COR-L47 (cell line): ENCODE measurements at regions not wholly inside any gene's neighbourhood (a gene's known extent, or its start where the extent isn't known, plus 50 kb on each side); places are given as distances from the start of the nearest gene placed in this dataset.
"Not testable (repeated sequence)": the region's sequence is repeated elsewhere in the genome, so short reads cannot be mapped to it uniquely, and the experiment has no call there.

Experiments used
- DNase-seq: peaks from one replicate; lab custom pipeline; 2025; lab: John Stamatoyannopoulos, UW

DNA sequence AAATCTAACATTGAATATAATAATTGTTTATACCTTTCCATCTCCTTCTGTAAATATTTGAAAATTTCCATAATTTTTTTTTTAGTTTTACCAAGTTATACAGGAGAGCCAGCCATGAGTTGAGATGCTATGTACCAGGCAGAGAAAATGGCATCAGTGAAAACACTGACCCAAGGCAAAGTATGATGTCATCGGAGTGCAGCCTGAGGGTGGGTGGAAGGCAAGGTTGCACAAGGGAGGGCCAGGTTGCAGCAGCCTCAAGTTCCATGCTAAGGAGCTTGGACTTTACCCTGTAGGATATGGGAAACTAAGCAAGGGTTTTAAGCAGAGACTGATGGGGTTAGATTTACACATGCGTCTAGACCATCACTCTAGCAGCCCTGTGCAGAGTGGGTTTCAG, 441.1 kb downstream of the BCAT1 start:
- DNase-seq: no peak

DNA sequence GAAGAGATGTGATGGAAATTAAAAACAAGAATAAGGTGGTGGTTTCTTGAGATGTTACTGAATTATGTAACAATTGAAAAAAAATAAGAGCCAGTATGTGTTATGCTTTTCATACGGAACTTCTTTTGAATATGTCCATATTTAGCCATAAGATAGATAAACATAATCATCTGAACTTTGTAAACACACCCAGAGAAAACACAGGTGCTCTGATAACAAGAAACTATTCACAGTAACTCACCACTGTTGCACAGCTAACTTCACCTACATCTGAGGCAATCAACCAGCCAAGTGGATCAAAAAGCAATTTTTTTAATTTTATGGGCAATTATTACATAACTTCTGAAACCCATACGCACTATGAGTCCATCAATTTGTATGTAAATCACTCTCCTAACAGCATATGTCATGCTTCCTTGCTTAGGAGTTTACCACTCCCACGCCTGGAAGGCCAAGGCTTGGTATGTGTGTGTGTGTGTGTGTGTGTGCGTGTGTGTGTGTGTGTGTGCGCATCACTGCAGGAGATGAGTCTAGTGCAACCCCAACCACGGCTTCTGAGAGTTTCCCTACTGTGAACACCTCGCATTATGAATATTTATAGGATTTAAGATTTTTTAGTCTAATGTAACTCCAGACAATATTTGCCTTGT, 443.4 kb downstream of the BCAT1 start:
- no peak for DNase-seq

DNA sequence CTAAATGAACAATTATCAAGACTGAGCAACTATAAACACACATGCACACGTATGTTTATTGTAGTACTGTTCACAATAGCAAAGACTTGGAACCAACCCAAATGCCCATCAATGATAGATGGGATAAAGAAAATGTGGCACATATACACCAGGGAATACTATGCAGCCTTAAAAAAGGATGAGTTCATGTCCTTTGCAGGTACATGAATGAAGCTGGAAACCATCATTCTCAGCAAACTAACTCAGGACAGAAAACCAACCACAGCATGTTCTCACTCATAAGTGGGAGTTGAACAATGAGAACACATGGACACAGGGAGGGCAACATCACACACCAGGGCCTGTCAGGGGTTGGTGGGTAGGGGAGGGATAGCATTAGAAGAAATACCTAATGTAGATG, 445.4 kb downstream of the BCAT1 start:
- not testable (repeated sequence) for DNase-seq

DNA sequence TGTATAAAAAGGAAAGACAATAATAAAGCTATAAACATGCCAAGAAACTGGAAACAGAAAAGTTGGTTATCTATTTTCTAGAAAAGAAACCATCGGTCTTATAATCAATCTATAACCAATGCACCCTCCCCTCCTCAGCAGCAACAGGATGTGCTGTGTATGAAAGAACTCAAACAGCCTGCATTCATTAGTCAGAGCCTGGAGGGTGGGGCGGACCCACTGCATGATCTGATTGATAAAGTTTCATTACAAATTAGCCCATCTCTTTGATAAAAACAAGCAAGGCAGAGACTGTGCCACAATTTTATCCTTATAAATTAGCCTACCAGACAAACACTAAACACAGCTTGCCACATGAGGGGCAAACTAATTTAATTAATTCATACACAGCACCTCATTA, 448.1 kb downstream of the BCAT1 start:
- DNase-seq: no peak

DNA sequence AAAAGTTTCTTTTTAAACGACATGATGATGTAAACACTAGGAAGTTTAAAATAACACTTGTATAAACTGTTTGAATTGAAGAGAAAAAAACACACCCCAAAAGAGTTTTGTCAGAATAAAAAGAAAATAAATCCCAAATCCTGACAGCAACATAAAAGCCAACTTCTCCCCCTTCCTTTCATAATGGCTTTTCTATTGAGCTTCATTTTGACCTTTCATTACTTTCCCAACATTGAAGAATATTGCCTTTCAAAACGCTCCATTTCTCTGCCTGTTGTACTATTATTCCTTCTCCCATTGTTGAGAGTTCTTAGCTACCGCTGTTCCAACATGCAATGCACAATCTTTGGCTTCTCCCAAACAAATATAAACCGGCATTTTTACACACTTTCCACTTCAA, 448.5 kb downstream of the BCAT1 start:
- no peak for DNase-seq

DNA sequence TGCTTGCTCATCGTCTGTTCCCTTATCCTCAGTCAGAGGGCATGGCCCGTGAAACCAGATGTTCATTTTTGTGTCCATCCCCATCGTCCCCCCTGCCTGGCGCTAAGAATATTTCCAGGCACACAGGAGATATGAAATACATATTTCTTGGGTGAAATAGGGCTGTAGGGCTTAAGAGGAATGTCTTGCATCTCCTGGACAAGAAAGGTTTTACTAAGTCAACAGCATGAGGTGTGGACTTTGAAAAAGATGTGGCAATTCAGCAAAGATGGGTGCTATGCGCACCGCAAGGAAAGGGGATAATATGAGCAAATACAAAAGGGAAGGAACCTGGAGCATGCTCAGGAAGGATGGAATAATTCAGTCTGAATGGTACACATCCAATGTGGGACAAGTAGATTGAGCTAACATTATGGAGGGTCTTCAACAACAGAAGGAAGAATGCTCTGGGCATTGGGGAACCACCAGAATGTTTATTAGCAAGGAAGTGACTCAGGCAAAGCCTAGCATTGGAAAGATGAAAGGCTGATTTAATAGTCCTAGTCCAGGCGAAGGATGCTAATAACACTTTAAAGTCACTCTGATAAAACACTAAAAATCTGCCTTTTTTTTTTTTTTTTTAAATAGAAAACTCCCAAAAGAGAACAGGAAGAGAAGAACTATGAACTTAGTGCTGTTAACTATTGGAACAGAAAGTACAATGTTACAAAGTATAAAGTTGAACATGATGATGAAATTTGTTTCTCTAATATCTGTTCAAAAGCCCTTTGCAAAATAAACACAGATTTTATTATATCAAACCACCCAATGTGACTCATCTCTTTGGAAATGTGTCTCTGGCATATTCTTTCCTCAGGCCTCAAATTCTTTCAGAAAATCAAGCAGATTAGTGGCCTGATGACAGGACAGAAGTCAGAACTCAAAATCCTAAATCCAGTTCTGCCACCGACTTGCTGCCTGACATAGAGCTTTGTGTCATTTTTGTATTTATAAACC, 449.5 kb downstream of the BCAT1 start:
- DNase-seq: no peak

DNA sequence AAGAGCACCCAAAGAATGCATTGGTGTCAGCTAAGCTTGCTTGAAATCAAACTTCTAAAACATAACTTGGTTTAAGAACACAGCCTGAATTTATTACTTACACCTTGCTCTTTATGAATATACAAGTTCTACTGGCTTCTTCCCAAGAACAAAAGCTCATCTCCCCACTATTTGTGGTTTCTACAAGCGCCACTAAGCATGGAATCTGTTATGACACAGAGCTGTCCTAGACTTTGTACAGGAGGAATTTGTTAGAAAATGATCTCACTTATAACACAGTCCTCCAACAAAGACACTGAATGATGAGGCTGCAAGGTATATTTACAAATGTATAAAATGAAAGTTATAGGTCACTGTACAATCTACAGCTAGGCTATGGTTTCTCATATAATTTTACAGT, 452.1 kb downstream of the BCAT1 start:
- DNase-seq: no peak

DNA sequence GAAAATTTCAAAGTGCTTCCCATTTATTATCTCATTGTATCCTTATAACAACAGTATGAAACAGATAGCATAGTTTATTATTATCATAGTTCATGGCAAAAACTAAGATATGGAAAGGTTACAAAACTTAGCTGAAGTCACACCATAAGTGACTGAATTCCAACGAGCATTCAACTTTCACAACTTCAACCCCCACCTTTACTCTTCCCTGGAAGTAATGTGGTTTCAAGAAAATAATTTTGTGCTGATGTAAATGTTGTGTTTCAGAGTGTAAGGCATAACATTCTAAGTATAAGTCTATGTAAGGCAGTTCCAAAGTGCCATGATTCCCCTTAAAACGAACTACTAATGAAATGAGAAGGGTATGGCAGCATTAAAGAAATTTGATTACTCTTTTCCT, 454.5 kb downstream of the BCAT1 start:
- DNase-seq: no peak

DNA sequence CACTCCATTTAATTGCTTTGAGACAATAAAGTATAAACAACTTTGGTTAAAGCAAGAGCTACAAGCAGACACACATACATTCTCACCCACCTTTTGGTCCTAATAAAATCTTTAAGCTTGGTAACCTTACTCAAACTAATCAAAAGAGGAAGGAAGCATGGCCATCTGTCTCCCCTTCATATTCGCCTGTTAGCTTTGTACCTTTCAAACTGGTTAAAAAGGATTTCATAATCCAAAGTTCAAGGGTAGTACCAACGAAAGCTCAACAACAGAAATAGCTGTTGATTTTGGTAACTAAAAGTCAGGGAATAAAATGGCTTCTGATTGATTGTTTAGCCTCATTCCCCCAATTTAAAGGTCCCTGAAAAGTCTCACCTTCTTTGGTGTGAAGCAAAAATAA, 456.9 kb downstream of the BCAT1 start:
- DNase-seq: no peak

DNA sequence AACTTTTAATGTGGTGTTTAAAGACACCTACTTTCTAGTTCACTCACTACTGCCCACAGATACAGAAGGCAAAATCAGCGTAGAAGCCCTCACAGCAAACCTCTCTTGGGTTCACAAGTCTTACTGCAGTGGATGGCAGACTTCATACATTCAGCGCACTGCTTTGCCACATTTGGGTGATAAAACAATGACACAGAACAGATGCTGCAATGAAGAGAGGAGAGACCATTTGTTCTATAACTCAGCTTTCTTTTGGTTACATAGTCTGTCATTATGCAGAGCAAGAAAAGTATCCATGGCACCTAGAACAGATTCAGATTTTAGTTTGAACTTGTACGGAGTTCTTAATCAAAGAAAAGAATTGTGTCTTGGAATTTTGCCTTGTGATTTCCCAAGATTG, 459.0 kb downstream of the BCAT1 start:
- DNase-seq: no peak

DNA sequence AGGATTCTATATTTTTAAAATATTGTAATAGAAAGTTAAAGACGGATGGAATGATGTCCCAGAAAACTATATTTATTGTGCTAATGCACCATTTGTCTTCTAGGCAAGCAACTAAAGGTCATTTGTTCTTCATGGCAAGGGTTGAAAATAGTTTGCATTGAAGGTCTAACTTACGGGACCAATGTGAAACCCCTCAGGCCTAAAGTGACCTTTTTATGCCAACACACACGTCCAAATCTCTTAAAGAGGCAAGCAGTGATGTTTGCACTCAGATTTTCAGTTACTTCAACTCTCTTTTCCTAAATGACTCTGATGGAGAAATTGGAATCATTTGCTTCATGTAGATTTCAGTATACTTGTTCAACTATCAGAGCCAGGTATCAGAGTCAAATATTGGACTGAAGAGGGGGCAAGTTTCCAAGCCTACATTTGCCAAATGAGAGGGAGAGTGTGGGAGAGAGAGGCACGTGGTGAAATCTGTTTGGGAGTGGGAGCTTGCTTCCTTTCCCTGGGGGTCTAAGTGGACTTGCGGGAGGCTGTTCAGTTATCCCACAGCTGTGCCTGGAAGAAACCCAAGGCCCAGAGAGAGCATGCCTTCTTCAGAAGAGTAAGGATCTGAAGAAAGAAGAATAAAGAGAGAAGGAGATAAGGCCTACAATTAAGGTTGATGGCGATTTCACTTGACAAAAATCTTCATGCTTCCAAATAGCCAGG, 459.8 kb downstream of the BCAT1 start:
- no peak for DNase-seq

DNA sequence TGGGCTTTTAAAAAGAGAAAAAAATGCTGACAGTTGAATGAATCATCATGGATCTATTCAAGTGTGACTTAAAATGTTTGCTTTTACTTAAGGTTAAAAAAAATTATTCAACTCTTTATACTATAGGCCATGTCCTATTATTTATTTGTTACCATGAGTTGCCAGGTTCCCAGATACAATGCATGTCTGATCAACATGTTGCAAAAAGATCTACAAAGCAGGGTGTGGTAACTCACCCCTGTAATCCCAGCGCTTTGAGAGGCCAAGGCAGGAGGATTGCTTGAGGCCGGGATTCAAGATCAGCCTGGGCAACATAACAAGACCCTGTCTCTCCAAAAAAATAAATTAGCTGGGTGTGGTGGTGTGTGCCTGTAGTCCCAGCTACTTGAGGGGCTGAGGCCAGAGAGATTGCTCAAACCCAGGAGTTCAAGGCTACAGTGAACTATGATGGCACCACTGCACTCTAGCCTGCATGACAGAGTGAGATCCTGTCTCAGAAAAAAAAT, 460.8 kb downstream of the BCAT1 start:
- no peak for DNase-seq

DNA sequence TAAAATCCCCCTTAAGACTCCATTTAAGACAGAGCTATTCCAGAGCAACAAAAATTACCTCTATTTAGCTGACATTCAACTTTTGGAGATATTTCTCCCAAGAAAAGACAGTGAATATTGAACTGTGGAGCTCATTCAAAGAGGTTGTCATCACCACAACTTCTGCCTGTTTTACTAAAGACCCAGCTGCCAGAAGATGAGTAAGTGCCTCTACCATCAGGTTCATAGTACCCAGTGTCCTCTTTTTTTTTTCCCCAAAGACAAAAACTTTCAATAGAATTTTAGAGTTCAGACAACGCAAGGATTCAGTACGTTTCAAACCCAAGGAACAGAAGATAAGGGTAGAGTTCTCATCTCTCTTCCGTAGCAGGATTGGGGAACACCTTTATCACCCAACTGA, 461.3 kb downstream of the BCAT1 start:
- no peak for DNase-seq

DNA sequence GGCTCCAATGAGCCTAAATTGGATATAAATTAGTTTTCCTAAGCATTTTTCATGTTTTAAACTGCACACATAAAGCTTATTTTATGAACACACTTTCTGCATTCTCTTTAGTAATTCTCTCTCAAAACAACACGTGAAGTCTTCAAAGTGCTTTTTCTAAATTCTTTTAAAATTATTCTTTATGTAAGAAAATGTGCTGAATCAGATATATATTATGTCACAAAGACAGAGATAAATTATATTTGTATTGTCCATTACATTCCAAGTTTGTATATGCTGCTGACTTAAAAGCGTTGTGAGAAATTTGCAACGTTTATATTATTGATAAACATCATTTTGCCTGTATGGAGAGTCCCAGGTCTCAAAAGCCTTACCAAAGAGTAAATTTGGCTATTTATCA, 465.2 kb downstream of the BCAT1 start:
- no peak for DNase-seq

DNA sequence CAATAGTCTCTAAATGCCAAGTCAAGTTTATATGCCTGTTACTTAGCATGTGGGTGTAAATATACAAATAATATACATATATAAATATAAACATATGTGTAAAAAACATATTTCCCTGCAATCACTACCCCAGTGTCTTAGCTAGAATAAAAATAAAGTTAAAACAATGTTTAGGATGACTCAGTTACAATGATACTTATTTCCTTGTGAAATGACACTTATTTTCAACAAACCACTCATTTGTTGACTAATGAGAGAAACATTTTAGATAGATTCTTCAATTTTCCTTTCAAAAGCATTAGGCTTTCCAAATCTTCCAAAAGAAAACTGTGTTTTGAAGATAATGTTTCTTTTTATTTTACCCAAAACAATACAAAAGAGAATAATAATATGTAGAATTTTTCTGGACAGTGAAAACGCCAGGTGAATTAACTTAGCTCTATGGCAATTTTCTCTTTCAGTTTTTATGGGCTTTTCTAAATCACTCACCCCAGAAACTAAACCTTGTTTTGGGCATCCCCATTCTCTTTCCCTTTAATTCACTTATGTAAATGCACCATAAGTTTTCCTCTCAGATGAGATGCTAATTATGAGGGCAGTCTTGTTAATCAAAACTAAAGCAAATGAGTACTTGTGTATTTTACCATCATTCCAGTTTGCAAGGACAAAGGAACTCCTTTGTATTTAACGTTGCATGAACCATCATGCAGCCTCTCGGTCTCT, 465.9 kb downstream of the BCAT1 start:
- no peak for DNase-seq

DNA sequence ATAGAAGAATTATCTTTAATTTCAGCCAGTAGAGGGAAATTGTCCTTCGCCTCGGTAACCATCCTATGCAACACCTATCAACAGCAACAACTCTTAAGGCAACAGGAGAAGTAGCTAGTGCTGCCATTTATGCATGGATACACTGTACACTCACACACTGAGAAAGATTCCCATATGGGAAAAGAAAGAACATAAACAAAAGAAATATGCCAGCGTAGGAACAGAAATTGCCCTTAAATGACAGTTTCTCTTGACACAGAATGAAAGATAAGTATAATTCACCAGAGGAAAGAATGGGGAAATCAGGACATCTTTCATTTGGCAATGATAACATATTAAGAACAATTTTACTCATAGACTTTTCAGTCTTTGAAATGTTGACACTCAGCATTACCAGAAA, 466.9 kb downstream of the BCAT1 start:
- no peak for DNase-seq

DNA sequence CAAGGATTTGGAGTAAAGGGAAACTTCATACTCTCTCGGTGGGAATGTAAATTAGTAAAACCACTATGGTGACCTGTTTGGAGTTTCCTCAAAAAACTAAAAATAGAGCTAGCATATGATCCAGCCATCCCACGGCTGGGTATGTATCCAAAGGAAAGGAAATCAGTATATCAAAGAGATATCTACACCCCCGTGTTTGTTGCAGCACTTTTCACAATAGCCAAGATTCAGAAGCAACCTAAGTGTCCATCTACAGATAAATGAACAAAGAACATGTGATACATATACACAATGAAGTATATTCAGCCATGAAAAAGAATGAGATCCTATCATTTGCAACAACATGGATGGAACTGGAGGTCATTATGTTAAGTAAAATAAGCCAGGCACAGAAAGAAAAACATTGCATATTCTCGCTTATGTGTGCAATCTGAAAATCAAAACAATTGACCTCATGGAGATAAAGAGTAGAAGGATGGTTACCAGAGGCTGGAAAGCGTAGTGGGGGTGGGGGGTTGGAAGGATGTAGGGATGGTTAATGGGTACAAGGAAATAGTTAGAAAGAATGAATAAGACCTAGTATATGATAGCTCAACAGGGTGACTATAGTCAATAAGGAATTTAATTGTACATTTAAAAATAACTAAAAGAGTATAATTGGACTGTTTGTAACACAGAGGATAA, 468.0 kb downstream of the BCAT1 start:
- DNase-seq: no peak

DNA sequence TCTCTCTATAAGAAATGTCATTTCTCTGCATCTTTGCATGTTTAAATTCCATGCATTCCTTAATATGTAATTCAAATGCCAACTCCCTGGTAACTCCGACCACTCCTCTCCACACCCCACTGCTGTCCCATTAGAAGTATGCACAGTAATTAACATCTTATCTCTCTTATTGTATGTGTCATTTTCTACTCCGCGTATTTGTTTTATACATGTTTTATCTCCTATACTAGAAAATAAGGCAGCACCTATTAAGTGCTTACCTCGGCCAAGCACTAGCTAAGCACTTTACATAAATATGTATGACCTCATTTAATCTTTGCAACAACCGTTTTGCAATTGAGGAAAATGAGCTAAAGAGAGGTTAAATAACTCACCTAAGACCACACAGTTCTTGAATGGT, 469.8 kb downstream of the BCAT1 start:
- DNase-seq: no peak

DNA sequence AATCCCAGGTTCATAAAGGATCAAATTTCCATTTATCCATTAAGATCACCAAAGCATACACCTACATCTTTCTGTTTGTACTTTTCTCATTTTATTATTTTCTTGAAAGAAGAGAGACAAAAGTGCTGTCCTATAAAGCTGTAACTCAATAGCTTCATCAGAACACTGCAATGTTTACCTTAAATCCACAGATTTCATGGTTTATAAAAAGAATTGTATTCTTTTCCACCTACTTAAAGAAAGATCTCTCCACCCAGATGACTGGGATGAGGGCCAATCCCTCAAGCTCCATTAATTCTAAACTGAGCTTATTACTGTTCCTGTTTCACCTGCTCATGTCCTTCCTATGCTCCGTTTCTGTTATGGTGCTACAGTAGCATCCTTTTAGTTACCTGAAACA, 470.6 kb downstream of the BCAT1 start:
- DNase-seq: peak; percentile 2

DNA sequence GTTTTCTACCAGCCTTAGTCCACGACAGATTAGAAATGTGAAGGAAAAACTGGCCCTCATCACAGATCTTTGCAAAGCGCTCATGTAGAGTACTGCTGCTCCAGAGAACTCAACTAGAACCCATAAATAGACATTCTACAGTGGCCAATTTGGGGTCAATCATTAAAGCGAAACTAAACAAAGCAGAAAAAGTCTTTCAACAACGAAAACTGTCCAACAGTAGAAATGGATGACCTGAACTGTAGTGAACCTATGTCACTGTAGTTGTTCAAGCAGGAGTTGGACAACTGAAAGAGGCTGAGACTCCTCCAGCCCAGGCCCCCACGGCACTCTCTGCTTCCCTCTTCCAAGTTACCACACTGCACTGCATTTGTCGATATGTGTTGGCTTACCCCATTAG, 472.6 kb downstream of the BCAT1 start:
- no peak for DNase-seq

DNA sequence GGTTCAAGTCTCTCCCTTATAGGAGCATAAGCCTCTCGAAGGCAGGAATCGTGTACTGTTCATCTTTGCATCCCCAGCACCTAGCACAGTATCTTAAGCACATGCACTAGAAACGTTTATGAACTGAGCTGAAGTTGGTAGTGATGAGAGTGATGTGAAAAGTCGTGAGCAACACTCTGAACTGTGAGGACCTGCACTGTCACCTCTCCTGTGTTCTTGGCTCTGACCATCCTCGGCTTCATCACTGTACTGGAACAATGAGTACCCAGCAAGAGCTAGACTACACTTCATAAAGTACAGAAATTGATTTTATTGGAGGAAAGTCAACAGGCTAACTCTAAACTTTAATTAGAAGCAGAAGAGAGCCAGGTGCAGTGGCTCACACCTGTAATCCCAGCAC, 473.6 kb downstream of the BCAT1 start:
- no peak for DNase-seq
